SK-N-SH (cell line): ENCODE measurements at regions not wholly inside any gene's neighbourhood (a gene's known extent, or its start where the extent isn't known, plus 50 kb on each side); places are given as distances from the start of the nearest gene placed in this dataset.
A peak's percentile ranks its signal among the peaks of the same experiment; 100 is the strongest.

ENCODE experiments used
- CTCF ChIA-PET: fragments of 300-600, 350-600 bp; formaldehyde crosslinking; extraction: SDS; loops from one replicate; lab custom pipeline; 2021; lab: Yijun Ruan, JAX
- POLR2A ChIA-PET: fragments of 350-600 bp; sonication (Branson Sonifier 250); formaldehyde crosslinking; extraction: SDS; loops from one replicate; lab custom pipeline; 2020; ENCODE audit warnings: antibody characterized with exemption, inconsistent platforms; lab: Yijun Ruan, JAX
- DNase-seq: peaks from one replicate; pipeline ENCODE4 v3.0.0; 2012
- H2AFZ ChIP-seq: fragments of 200-600 bp; sonication (generic); 2 replicates; pipeline ENCODE4 v1.8.1; 2016; ENCODE audit warnings: antibody characterized with exemption, mild to moderate bottlenecking, low read depth
- H3F3A ChIP-seq: fragments of 200-600 bp; sonication (generic); replicated peaks from 2 replicates; pipeline ENCODE3; 2016; ENCODE audit warnings: antibody characterized with exemption, mild to moderate bottlenecking; ENCODE audit not compliant: insufficient read depth
- H3K27ac ChIP-seq, 2 experiments: fragments of 200-500 bp in 1 of 2; fragments of 200-600 bp in 1 of 2; sonication (Bioruptor generic) in 1 of 2; sonication (generic), shearing (Covaris generic) in 1 of 2; 2 replicates each; pipeline versions ENCODE4 v1.5.1 to v1.6.1; 2014 to 2016; ENCODE audit warnings: low read depth in 2 of 2, inconsistent platforms in 1 of 2, low read length in 1 of 2, mild to moderate bottlenecking in 1 of 2, mixed read lengths in 1 of 2
- H3K27me3 ChIP-seq: fragments of 200-600 bp; sonication (generic), shearing (Covaris generic); 2 replicates; pipeline ENCODE4 v1.6.1; 2016; ENCODE audit warnings: mixed run types; ENCODE audit not compliant: insufficient read depth
- H3K36me3 ChIP-seq, 2 experiments: fragments of 200-500 bp in 1 of 2; fragments of 200-600 bp in 1 of 2; sonication (Bioruptor generic) in 1 of 2; sonication (generic) in 1 of 2; replicated peaks in 1 of 2; 2 replicates each; pipeline versions ENCODE3 to v1.5.1; 2014 to 2016; ENCODE audit warnings: low read length in 1 of 2, mild to moderate bottlenecking in 1 of 2; ENCODE audit not compliant: insufficient read depth in 2 of 2, control insufficient read depth in 1 of 2
- H3K4me1 ChIP-seq, 2 experiments: fragments of 200-500 bp in 1 of 2; fragments of 200-600 bp in 1 of 2; sonication (Bioruptor generic) in 1 of 2; sonication (generic), shearing (Covaris generic) in 1 of 2; 2 replicates each; pipeline versions ENCODE4 v1.5.1 to v1.6.1; 2014 to 2016; ENCODE audit warnings: low read depth in 1 of 2, low read length in 1 of 2, mixed run types in 1 of 2; ENCODE audit not compliant: insufficient read depth in 2 of 2, control insufficient read depth in 1 of 2
- H3K4me2 ChIP-seq: fragments of 200-600 bp; sonication (generic), shearing (Covaris generic); 2 replicates; pipeline ENCODE4 v1.6.1; 2017; ENCODE audit warnings: mixed run types
- H3K4me3 ChIP-seq, 2 experiments: fragments of 200-500 bp in 1 of 2; fragments of 200-600 bp in 1 of 2; sonication (Bioruptor generic) in 1 of 2; sonication (generic), shearing (Covaris generic) in 1 of 2; 2 replicates each; pipeline versions ENCODE4 v1.5.1 to v1.8.1; 2014 to 2016; ENCODE audit warnings: low read depth in 2 of 2, inconsistent platforms in 1 of 2, low read length in 1 of 2, mild to moderate bottlenecking in 1 of 2, mixed read lengths in 1 of 2, moderate library complexity in 1 of 2
- H3K79me2 ChIP-seq: fragments of 200-600 bp; sonication (generic); 2 replicates; pipeline ENCODE4 v1.8.1; 2017; ENCODE audit warnings: mild to moderate bottlenecking; ENCODE audit not compliant: insufficient read depth
- H3K9ac ChIP-seq: fragments of 200-600 bp; sonication (generic); 2 replicates; pipeline ENCODE4 v1.6.1; 2017; ENCODE audit warnings: mixed run types
- H3K9me2 ChIP-seq: fragments of 200-600 bp; sonication (generic); 2 replicates; pipeline ENCODE4 v1.6.1; 2017; ENCODE audit warnings: mixed run types
- H3K9me3 ChIP-seq: fragments of 200-600 bp; sonication (generic); 2 replicates; pipeline ENCODE4 v1.6.1; 2017; ENCODE audit warnings: mixed run types, mild to moderate bottlenecking, moderate library complexity
- H4K20me1 ChIP-seq: fragments of 200-600 bp; sonication (generic); 2 replicates; pipeline ENCODE4 v1.6.1; 2017; ENCODE audit warnings: mild to moderate bottlenecking, mixed run types; ENCODE audit not compliant: insufficient read depth
- EZH2phosphoT487 ChIP-seq: fragments of 200-600 bp; sonication (generic); IDR thresholded peaks from 2 replicates; pipeline ENCODE4 v1.6.1; 2017; ENCODE audit warnings: low read depth, mixed run types, mild to moderate bottlenecking, antibody characterized with exemption, moderate library complexity, borderline replicate concordance
- FOSL2 ChIP-seq: IDR thresholded peaks from 2 replicates; pipeline ENCODE4 v1.4.0; 2012; ENCODE audit warnings: low read depth, mild to moderate bottlenecking, moderate library complexity, borderline replicate concordance
- FOXJ3 ChIP-seq: sonication (generic); formaldehyde crosslinking; IDR thresholded peaks from 2 replicates; pipeline ENCODE4 v1.5.1; 2020; ENCODE audit warnings: mild to moderate bottlenecking, missing genetic modification reagents
- FOXM1 ChIP-seq: IDR thresholded peaks from 2 replicates; pipeline ENCODE4 v1.4.0; 2012; ENCODE audit warnings: low read depth, mild to moderate bottlenecking
- JUND ChIP-seq: IDR thresholded peaks from 2 replicates; pipeline ENCODE4 v1.4.0; 2012
- MAX ChIP-seq: IDR thresholded peaks from 2 replicates; pipeline ENCODE4 v1.4.0; 2012; ENCODE audit warnings: low read depth
- MEF2A ChIP-seq: IDR thresholded peaks from 2 replicates; pipeline ENCODE4 v1.4.0; 2012; ENCODE audit warnings: low read depth, borderline replicate concordance
- MXI1 ChIP-seq: IDR thresholded peaks from 2 replicates; pipeline ENCODE4 v1.6.1; 2012; ENCODE audit warnings: mild to moderate bottlenecking, low read depth, low read length, improper control_type of control experiment
- NFIC ChIP-seq: IDR thresholded peaks from 2 replicates; pipeline ENCODE4 v1.4.0; 2012; ENCODE audit warnings: borderline replicate concordance
- PBX3 ChIP-seq: IDR thresholded peaks from 2 replicates; pipeline ENCODE4; 2012
- RAD21 ChIP-seq: IDR thresholded peaks from 2 replicates; pipeline ENCODE4 v1.6.1; 2012; ENCODE audit warnings: mild to moderate bottlenecking, low read length
- RCOR1 ChIP-seq: fragments of 150-350 bp; IDR thresholded peaks from 2 replicates; pipeline ENCODE4 v1.6.1; 2017; ENCODE audit warnings: antibody characterized with exemption, low read length
- RFX5 ChIP-seq: IDR thresholded peaks from 2 replicates; pipeline ENCODE4 v1.6.1; 2012; ENCODE audit warnings: mild to moderate bottlenecking, improper control_type of control experiment, low read length
- SMC3 ChIP-seq: IDR thresholded peaks from 2 replicates; pipeline ENCODE4 v1.6.1; 2012; ENCODE audit warnings: low read depth, low read length, improper control_type of control experiment
- TAF1 ChIP-seq: IDR thresholded peaks from 2 replicates; pipeline ENCODE4 v1.6.1; 2012; ENCODE audit warnings: low read depth, mild to moderate bottlenecking, low read length, moderate library complexity, borderline replicate concordance
- TCF12 ChIP-seq: IDR thresholded peaks from 2 replicates; pipeline ENCODE4 v1.4.0; 2012
- TEAD4 ChIP-seq: IDR thresholded peaks from 2 replicates; pipeline ENCODE4 v1.4.0; 2012; ENCODE audit warnings: mild to moderate bottlenecking, borderline replicate concordance; ENCODE audit not compliant: insufficient read depth
- YY1 ChIP-seq: IDR thresholded peaks from 2 replicates; pipeline ENCODE4 v1.4.0; 2012; ENCODE audit warnings: low read depth, mild to moderate bottlenecking
- ZBTB33 ChIP-seq: IDR thresholded peaks from 2 replicates; pipeline ENCODE4 v1.4.0; 2012; ENCODE audit warnings: low read depth, borderline replicate concordance
- WGBS: methylation state at CpG from one replicate; pipeline ENCODE4 v1.1.6; 2017; ENCODE audit warnings: low lambda C conversion rate; 5-methylcytosine and 5-hydroxymethylcytosine counted together

- Histone ChIP-seq H3K4me1 (no peaks in the 10 kb centered on the region), H3K4me3 (no peak overlapping the region), H3K4me2 (no peak overlapping the region), H3K27ac (no peak overlapping the region), H3K9ac (no peak overlapping the region), H3K79me2 (no peaks in the 10 kb centered on the region), H4K20me1 (no peaks in the 10 kb centered on the region), H2AFZ (no peak overlapping the region), H3K36me3 (no peaks in the 10 kb centered on the region), H3K9me2 (0 out of 2 replicates have a peak, but pooled peaks cover 3% of the 10 kb centered on the region), H3K9me3 (no peaks in the 10 kb centered on the region), H3F3A (no peaks in the 10 kb centered on the region), H3K27me3 (no peaks in the 10 kb centered on the region)
- peak; percentile 39 for DNase-seq
- no peak for TF ChIP-seq FOXM1
- no peak for TF ChIP-seq MEF2A
- TF ChIP-seq TCF12 = no peak
- TF ChIP-seq MAX = no peak
- no peak for TF ChIP-seq RAD21
- no peak for TF ChIP-seq MXI1
- no peak for TF ChIP-seq SMC3
- TF ChIP-seq RFX5 = no peak
- TF ChIP-seq NFIC = no peak
- TF ChIP-seq PBX3 = no peak
- TF ChIP-seq TEAD4 = no peak
- no peak for TF ChIP-seq YY1
- TF ChIP-seq ZBTB33 = no peak
- TF ChIP-seq RCOR1 = no peak
- no peak for TF ChIP-seq EZH2phosphoT487
- no peak for TF ChIP-seq JUND
- no peak for TF ChIP-seq FOSL2
- POLR2A ChIA-PET = no interaction called here
- 54% methylated on average over 3 of the region's 3 CpGs for WGBS
- CTCF ChIA-PET = no interaction called here
Observed at GRCh38 chr18:44036501-44036900, 644.2 kb upstream of the SETBP1 start.

- POLR2A ChIA-PET = no interaction called here
- no peak overlapping the region for H3K9ac ChIP-seq
- CTCF ChIA-PET = no interaction called here
- no peaks in the 10 kb centered on the region for H3K79me2 ChIP-seq
- no peaks in the 10 kb centered on the region for H3K9me3 ChIP-seq
- H3K4me2 ChIP-seq = no peak overlapping the region
- H3K4me1 ChIP-seq = no peaks in the 10 kb centered on the region
- H4K20me1 ChIP-seq = no peaks in the 10 kb centered on the region
- no peaks in the 10 kb centered on the region for H3K27me3 ChIP-seq
- DNase-seq = no peak
- no peak overlapping the region; the same call in 1 of the 2 replicates for H2AFZ ChIP-seq
- WGBS = 76% methylated on average over 2 of the region's 2 CpGs
- H3F3A ChIP-seq = no peaks in the 10 kb centered on the region
- H3K9me2 ChIP-seq = 0 out of 2 replicates have a peak, but pooled peaks cover 3% of the 10 kb centered on the region
- no peaks in the 10 kb centered on the region for H3K36me3 ChIP-seq
- no peak overlapping the region for H3K27ac ChIP-seq
- H3K4me3 ChIP-seq = no peak overlapping the region
- TF ChIP-seq ZBTB33 (no peak), PBX3 (no peak), FOXJ3 (CRISPR knock-in tag) (no peak), RFX5 (no peak), TAF1 (no peak)
Observed at GRCh38 chr18:44039216-44039615, 641.5 kb upstream of the SETBP1 start.
